OCI-LY3 (cell line): ENCODE measurements at regions not wholly inside any gene's neighbourhood (a gene's known extent, or its start where the extent isn't known, plus 50 kb on each side); places are given as distances from the start of the nearest gene placed in this dataset.

ENCODE experiments used
- H2AFZ ChIP-seq: fragments of 200-600, 300-600 bp; shearing (Covaris generic); 2 replicates; pipeline ENCODE4 v1.6.0; 2014; ENCODE audit warnings: antibody characterized with exemption, low read depth, low read length
- H3K27ac ChIP-seq: fragments of 200-600, 300-600 bp; sonication (generic); 2 replicates; pipeline ENCODE4 v1.5.1; 2014; ENCODE audit warnings: mild to moderate bottlenecking, low read length, moderate library complexity, mixed read lengths
- H3K27me3 ChIP-seq: fragments of 200-600, 300-600 bp; sonication (generic); 2 replicates; pipeline ENCODE4 v1.6.1; 2014; ENCODE audit warnings: low read depth, low read length, mixed read lengths
- H3K36me3 ChIP-seq: fragments of 200-600, 300-600 bp; sonication (generic); replicated peaks from 2 replicates; pipeline ENCODE3; 2014; ENCODE audit warnings: low read depth, low read length, mixed read lengths
- H3K4me1 ChIP-seq: fragments of 300-600, 200-600 bp; sonication (generic); 2 replicates; pipeline ENCODE4 v1.6.1; 2014; ENCODE audit warnings: low read length, mixed read lengths
- H3K4me2 ChIP-seq: fragments of 200-600, 300-600 bp; sonication (generic); 2 replicates; pipeline ENCODE4 v1.6.1; 2014; ENCODE audit warnings: low read length, mixed read lengths
- H3K4me3 ChIP-seq: fragments of 300-600, 200-600 bp; sonication (generic); 2 replicates; pipeline ENCODE4 v1.5.1; 2014; ENCODE audit warnings: antibody characterized with exemption, mild to moderate bottlenecking, low read length, moderate library complexity
- H3K79me2 ChIP-seq: fragments of 300-600, 200-600 bp; shearing (Covaris generic); 2 replicates; pipeline ENCODE4 v1.6.1; 2014; ENCODE audit warnings: mild to moderate bottlenecking, low read length, mixed read lengths
- H3K9ac ChIP-seq: fragments of 300-600, 200-600 bp; shearing (Covaris generic); 2 replicates; pipeline ENCODE4 v1.6.0; 2014; ENCODE audit warnings: mild to moderate bottlenecking, low read length, moderate library complexity
- H3K9me3 ChIP-seq: fragments of 200-600, 300-600 bp; shearing (Covaris generic); 2 replicates; pipeline ENCODE4 v1.6.1; 2014; ENCODE audit warnings: low read length, mixed read lengths; ENCODE audit not compliant: insufficient read depth
- H4K20me1 ChIP-seq: fragments of 200-600, 300-600 bp; sonication (generic); 2 replicates; pipeline ENCODE4 v1.6.1; 2016; ENCODE audit warnings: low read length, mixed read lengths; ENCODE audit not compliant: insufficient read depth
- CTCF ChIP-seq: fragments of 200-600, 300-600 bp; sonication (generic); IDR thresholded peaks from 2 replicates; pipeline ENCODE4 v1.5.1; 2014; ENCODE audit warnings: antibody characterized with exemption, low read length, low read depth
- EZH2phosphoT487 ChIP-seq: fragments of 200-600 bp; shearing (Covaris generic); IDR thresholded peaks from 2 replicates; pipeline ENCODE4 v1.6.1; 2018; ENCODE audit warnings: antibody characterized with exemption, mixed run types, low read depth

- H4K20me1 ChIP-seq: no peaks in the 10 kb centered on the region
- no peak overlapping the region for H2AFZ ChIP-seq
- H3K36me3 ChIP-seq: no peaks in the 10 kb centered on the region
- H3K79me2 ChIP-seq: no peaks in the 10 kb centered on the region
- no peak overlapping the region for H3K9ac ChIP-seq
- H3K4me3 ChIP-seq: no peak overlapping the region
- no peaks in the 10 kb centered on the region for H3K27me3 ChIP-seq
- H3K4me2 ChIP-seq: no peak overlapping the region
- no peaks in the 10 kb centered on the region for H3K9me3 ChIP-seq
- TF ChIP-seq CTCF (no peak), EZH2phosphoT487 (no peak)
- no peak overlapping the region for H3K27ac ChIP-seq
- peaks cover 14% of the 10 kb centered on the region for H3K4me1 ChIP-seq
Observed at GRCh38 chr2:221034973-221035372, 537.1 kb downstream of the EPHA4 start.

- Histone ChIP-seq H3K4me3 (no peak overlapping the region), H4K20me1 (no peaks in the 10 kb centered on the region), H3K79me2 (no peaks in the 10 kb centered on the region), H3K27ac (no peak overlapping the region), H3K4me1 (no peaks in the 10 kb centered on the region), H3K9ac (no peak overlapping the region), H3K9me3 (no peaks in the 10 kb centered on the region), H3K4me2 (no peak overlapping the region), H2AFZ (no peak overlapping the region), H3K36me3 (no peaks in the 10 kb centered on the region), H3K27me3 (no peaks in the 10 kb centered on the region)
- TF ChIP-seq CTCF: no peak
- TF ChIP-seq EZH2phosphoT487: no peak
Observed at GRCh38 chr2:221042926-221043325, 529.2 kb downstream of the EPHA4 start.

- no peaks in the 10 kb centered on the region for H3K27me3 ChIP-seq
- H3K79me2 ChIP-seq: no peaks in the 10 kb centered on the region
- no peak overlapping the region for H3K4me3 ChIP-seq
- TF ChIP-seq EZH2phosphoT487 (no peak), CTCF (no peak)
- no peak overlapping the region for H3K9ac ChIP-seq
- no peaks in the 10 kb centered on the region for H3K9me3 ChIP-seq
- H3K4me1 ChIP-seq: peaks cover 7% of the 10 kb centered on the region
- H3K36me3 ChIP-seq: no peaks in the 10 kb centered on the region
- no peak overlapping the region for H2AFZ ChIP-seq
- H3K4me2 ChIP-seq: no peak overlapping the region
- H3K27ac ChIP-seq: no peak overlapping the region
- no peaks in the 10 kb centered on the region for H4K20me1 ChIP-seq
Observed at GRCh38 chr2:221044781-221045180, 527.3 kb downstream of the EPHA4 start.

- Histone ChIP-seq H3K27ac (no peak overlapping the region), H3K79me2 (no peaks in the 10 kb centered on the region), H4K20me1 (no peaks in the 10 kb centered on the region), H3K9me3 (no peaks in the 10 kb centered on the region), H3K4me2 (peak overlapping the region; percentile 17; the same call in 1 of the 2 replicates), H3K27me3 (no peaks in the 10 kb centered on the region), H2AFZ (no peak overlapping the region), H3K4me3 (no peak overlapping the region), H3K36me3 (no peaks in the 10 kb centered on the region), H3K4me1 (peaks cover 16% of the 10 kb centered on the region), H3K9ac (no peak overlapping the region)
- no peak for TF ChIP-seq CTCF
- no peak for TF ChIP-seq EZH2phosphoT487
Observed at GRCh38 chr2:221050020-221050795, 521.9 kb downstream of the EPHA4 start.
